Suppressor macrophage treated with lipopolysaccharide for 4 hours (primary cell): ENCODE measurements at regions not wholly inside any gene's neighbourhood (a gene's known extent, or its start where the extent isn't known, plus 50 kb on each side); places are given as distances from the start of the nearest gene placed in this dataset.
A peak's percentile ranks its signal among the peaks of the same experiment; 100 is the strongest.
"Not testable (repeated sequence)": the region's sequence is repeated elsewhere in the genome, so short reads cannot be mapped to it uniquely, and the experiment has no call there.

ENCODE experiments used
- DNase-seq: peaks from one replicate; pipeline ENCODE4 v3.0.0-alpha.2; 2020

DNA sequence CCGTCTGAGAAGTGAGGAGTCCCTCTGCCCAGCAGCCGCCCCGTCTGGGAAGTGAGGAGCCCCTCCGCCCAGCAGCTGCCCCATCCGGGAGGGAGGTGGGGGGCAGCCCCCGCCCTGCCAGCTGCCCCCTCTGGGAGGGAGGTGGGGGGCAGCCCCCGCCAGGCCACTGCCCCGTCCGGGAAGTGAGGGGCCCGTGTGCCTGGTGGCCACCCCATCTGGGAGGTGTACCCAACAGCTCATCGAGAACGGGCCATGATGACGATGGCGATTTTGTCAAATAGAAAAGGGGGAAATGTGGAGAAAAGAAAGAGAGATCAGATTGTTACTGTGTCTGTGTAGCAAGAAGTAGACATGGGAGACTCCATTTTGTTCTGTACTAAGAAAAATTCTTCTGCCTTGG lies 208.8 kb downstream of the KDM5D start:
- not testable (repeated sequence) for DNase-seq

GRCh38 chrY:19521976-19522375 lies 222.6 kb downstream of the KDM5D start:
- DNase-seq: no peak

- no peak for DNase-seq
Observed at GRCh38 chrY:19503092-19503449, 241.5 kb downstream of the KDM5D start.

DNA sequence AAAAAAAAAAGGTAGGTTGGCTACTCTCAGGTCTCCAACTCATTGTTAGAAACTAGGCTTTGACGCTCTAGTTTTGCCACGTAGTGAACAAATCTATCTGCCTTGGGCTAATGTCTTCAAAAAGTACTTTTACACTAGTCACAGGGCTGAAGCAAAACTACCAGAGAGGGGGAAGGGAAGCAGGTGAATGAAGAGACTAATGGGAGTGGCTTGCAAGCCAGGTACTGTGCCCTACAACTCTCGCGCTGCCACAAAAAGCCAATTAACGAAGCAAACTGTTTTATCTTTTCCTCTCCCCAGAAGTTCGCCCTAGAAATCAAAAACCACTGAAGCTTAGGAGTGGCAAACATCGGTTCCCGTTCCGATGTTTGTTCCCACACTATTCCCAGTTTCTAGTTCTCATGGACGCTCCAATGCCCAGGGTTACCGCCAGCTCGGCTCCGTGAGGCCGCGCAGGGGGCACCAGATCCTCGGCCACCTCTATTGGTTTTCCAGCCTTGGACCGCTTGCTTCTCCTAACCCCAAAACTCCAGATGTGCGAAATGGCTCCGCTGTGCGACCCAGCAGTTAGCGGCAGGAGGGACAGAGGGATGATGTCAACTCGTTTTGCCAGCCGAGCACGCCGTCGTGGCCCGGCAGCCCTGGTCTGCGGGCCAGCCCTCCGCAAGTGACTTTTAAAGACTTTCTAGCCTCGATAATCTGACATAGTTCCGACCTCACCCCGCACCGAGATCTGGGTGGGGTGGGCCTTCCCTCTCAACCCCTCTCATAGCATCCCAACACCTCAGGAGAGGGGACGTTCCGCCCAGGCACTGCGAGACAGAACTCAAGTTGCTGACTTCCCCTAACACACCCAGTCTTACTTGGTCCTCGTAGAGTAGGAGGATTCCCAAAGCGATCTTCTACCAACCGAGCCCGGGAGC lies 242.1 kb downstream of the KDM5D start:
- no peak for DNase-seq

DNA sequence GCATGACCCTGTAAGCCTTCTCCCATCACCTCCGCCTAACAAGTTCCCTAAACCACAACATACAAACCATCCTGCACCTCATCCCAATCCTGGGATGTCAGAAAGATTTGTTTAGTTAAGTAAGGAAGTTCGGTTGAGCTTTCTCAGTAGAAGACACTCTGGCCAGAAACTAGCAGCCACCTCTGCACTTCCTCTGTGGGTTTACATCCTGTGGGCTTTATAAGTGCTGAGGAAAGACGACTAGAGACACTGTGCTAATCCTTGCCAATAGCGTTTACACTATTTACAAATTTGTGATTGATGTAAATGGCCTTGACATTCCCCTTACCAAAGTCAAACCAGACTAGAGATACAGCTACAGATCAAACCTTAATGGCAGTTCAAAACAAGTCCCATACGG lies 246.0 kb downstream of the KDM5D start:
- DNase-seq: no peak

GRCh38 chrY:19487494-19487893 lies 257.0 kb downstream of the KDM5D start:
- DNase-seq: no peak

DNA sequence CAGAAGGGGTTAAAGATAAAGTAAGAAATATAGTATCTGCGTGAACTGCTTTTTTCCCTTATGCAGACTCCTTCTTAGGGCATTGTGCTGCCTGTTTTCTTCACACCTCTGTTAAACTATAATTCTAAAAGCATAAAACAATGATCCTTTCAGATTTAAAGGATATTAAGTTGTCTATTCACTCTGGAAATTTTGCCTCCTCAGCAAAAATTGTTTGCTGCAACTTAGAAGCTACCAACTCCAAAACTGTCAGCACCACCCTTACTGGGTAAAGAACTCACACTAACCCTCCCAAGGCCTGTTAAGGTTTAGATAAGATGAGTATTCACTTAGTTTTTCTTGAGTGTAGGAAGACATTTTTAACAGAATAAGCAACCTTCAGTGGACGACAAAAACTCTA lies 259.5 kb downstream of the KDM5D start:
- DNase-seq: no peak

DNA sequence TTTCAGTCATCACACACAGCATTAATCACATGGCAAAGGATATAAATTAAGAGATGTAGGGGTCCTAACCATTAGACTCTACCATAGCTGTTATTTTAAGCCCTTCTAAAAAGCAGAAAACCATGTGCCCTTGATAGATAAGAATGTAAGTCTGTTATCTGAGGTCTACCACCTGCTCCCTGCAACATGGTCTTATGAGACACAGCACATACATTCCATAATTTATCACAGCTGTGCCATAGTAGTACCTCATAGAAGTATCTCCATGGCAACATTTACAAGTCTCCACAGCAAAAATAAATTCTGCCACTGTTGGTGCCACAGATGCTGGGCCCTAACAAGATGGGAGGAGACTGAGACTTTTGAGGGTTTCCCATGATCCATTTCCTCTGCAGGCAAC lies 265.4 kb downstream of the KDM5D start:
- no peak for DNase-seq

DNA sequence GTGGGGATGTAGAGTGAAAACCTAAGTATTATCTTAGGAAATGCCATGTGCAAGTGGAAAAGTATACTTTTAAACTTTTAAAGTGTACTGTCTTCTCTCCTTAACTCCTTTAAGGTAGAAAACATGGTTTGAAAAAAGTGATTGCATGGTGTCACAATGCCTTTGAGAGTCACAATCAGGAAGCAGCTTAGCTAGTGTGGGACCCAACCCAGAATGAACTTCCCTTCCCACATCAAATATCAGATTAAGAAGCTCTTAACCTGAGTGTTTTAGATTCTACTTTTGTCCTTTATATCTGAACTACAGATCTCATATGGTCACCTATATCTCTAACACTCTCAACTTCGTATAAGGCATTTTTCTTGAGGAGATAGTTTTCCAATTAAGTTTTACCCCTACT lies 266.6 kb downstream of the KDM5D start:
- no peak for DNase-seq

DNA sequence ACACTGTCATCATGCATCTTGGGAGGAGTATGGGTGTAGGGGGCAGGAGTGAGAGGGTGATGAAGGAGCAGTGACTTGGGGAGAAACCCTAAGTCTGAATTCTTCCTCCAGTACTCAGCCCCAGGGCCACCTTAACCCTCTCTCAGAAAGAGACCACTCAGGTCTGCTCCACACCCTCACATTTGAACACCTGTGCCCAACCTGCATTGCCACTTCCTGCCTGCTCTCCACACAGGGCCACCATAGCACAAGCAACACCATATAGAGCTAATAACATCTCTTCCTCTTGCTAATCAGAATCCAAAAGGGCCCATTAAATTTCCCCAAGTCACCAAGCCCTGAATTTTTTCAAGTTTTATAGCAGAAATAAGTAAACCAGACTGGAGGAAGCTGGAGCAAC lies 278.7 kb downstream of the KDM5D start:
- no peak for DNase-seq

- no peak for DNase-seq
Observed at GRCh38 chrY:19456855-19457448, 287.6 kb downstream of the KDM5D start.

DNA sequence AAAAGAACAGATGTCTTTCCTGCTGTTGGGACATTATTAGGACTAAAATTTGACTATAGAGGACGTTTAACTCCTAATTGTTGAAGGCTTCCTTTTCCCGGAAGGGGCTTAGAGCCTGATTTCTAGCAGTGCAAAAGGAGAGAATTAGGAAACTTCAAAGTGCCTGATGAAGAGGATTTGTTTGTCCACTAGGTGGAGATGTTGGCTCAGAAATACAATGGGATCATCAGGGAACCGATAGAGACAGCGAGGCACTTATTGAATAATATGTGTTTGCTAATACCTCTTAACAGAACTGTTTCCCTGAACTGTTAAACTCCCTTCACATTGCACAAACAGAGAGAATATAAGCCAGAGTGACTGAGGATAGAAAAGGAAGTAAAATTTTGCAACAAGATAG lies 311.5 kb downstream of the KDM5D start:
- peak; percentile 57 for DNase-seq

- no peak for DNase-seq
Observed at GRCh38 chrY:19427736-19428518, 316.6 kb downstream of the KDM5D start.

DNA sequence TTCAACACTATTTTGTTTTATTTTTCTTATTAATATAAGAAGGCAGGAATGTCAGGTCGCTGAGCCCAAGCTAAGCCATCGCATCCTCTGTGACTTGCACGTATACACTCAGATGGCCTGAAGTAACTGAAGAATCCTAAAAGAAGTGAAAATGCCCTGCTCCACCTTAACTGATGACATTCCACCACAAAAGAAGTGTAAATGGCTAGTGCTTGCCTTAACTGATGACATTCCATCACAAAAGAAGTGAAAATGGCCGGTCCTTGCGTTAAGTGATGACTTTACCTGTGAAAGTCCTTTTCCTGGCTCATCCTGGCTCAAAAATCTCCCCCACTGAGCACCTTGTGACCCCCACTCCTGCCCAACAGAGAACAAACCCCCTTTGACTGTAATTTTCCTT lies 317.3 kb downstream of the KDM5D start:
- DNase-seq: not testable (repeated sequence)

DNA sequence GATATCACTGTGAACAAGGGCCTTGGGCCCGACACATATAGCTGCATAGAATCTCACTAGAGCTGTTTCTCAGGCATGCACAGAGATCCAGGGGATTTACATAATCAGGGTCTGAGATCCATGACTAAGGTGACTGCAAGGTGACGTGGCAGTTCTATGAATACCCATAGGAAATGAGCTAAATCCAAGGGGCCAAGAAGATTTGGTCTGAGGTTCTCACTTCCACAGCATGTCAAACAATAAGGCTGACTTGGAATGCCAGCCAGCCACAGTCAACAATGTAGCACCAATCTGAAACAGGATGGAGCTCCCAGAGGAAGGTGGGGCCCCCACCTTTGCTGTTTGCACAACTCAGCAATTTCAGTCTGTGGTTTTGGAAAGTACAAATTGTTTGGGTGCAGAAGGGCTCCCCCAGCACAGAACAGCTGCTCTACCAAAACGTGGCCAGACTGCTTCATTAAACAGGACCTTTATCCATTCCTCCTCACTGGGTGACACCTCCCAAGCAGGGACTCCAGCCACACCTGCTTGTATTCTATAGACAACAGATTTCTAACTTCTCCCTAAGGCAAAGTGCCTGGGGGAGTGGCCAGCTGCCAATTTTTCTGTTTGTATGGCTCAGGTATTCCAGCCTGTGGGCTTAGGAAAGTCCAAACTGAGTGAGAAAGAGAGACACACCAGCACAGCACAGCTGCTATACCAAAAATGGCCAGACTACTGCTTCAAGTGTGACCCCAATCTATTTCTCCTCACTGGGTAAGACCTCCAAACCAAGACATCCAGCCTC lies 333.4 kb downstream of the KDM5D start:
- no peak for DNase-seq

DNA sequence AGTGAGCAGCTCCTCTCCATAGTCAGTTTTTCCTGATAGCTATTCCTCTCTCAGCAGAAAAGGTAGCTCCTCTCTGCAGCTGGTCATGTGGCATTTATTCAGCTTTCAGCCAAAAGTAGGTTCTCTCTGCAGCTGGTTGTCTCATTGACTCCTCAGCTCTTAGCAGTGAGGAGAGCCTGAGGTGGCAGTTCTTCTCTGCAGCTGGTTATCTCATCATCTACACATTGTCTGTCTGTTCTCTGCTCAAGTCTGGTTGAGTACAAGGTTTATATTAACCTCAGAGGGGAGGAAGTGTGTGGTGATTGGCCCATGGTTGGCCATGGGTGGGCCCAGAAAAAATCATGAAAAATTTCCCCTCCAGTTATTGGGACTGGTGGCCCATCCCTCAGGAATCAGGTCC lies 338.3 kb downstream of the KDM5D start:
- DNase-seq: no peak

- DNase-seq: no peak
Observed at GRCh38 chrY:19405598-19405997, 338.9 kb downstream of the KDM5D start.

GRCh38 chrY:19392876-19393275 lies 351.6 kb downstream of the KDM5D start:
- no peak for DNase-seq

DNA sequence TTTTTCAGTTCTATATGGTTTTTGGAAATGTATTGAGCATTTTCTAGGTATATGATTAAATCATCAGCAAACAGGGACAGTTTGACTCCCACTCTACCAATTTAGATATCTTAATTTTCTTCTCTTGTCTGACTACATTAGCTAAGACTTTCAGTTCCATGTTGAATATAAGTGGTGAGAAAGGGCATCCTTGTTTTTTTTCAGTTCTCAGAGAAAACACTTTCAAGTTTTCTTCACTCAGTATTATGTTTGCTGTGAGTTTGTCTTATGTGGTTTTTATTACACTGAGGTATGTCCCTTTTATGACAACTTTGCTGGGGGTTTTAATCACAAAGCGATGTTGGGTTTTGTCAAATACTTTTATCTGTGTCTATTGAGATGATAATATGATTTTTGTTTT lies 352.6 kb downstream of the KDM5D start:
- no peak for DNase-seq

DNA sequence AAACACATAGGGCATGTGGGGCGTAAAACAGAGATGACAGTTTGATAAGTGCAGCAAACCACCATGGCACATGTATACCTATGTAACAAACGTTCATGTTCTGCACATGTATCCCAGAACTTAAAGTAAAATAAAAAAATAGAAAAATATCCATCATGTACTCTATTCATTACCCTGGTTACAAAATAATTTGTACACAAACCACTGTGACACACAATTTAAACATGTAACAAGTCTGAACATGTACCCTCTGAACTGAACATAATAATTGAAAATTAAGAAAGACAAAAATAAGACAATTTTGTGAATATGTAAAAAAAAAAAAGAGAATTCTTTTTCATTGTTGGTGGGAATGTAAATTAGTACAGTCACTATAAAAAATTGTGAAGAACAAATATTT lies 379.2 kb downstream of the KDM5D start:
- DNase-seq: no peak

DNA sequence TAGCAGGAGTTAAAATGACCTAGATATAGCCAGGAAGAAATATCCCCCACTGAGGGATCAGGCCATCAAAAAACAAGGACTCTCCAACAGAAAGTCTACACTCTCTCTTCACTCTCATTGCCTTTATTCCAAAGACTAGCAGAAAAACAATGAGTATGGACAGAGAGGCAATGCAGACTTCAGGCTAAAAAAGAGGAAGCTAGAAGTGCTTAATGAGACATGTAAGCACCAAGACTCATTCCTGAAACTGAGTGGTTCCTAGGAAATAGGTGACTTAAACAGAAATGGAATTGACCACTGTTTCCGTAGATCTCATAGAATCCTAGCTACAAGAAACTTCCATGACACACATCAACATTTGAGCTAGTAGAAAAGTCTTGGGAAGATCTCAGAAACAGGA lies 387.3 kb downstream of the KDM5D start:
- DNase-seq: no peak

GRCh38 chrY:19356735-19357134 lies 387.8 kb downstream of the KDM5D start:
- no peak for DNase-seq

DNA sequence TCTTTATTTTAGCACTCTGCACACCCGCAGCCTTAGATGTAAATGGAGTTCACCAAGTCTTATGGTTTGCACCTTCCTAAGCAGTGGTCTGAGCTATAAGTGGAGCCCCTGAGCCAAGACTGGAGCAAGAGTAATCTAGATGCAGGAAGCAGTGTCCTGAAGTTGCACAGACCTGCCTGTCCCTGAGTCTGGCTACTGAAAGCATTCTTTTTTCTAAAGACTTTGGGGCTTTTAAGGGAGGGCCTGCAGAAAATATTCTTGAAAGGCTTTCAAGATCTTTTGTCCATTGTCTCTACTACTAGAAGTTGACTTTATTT lies 389.7 kb downstream of the KDM5D start:
- no peak for DNase-seq
